SK-N-SH (cell line): ENCODE measurements at regions not wholly inside any gene's neighbourhood (a gene's known extent, or its start where the extent isn't known, plus 50 kb on each side); places are given as distances from the start of the nearest gene placed in this dataset.
"Not testable (repeated sequence)": the region's sequence is repeated elsewhere in the genome, so short reads cannot be mapped to it uniquely, and the experiment has no call there.

Source experiments
- CTCF ChIA-PET: fragments of 300-600, 350-600 bp; formaldehyde crosslinking; extraction: SDS; loops from one replicate; lab custom pipeline; 2021; lab: Yijun Ruan, JAX
- POLR2A ChIA-PET: fragments of 350-600 bp; sonication (Branson Sonifier 250); formaldehyde crosslinking; extraction: SDS; loops from one replicate; lab custom pipeline; 2020; ENCODE audit warnings: antibody characterized with exemption, inconsistent platforms; lab: Yijun Ruan, JAX
- DNase-seq: peaks from one replicate; pipeline ENCODE4 v3.0.0; 2012
- H2AFZ ChIP-seq: fragments of 200-600 bp; sonication (generic); 2 replicates; pipeline ENCODE4 v1.8.1; 2016; ENCODE audit warnings: antibody characterized with exemption, mild to moderate bottlenecking, low read depth
- H3F3A ChIP-seq: fragments of 200-600 bp; sonication (generic); replicated peaks from 2 replicates; pipeline ENCODE3; 2016; ENCODE audit warnings: antibody characterized with exemption, mild to moderate bottlenecking; ENCODE audit not compliant: insufficient read depth
- H3K27ac ChIP-seq, 2 experiments: fragments of 200-500 bp in 1 of 2; fragments of 200-600 bp in 1 of 2; sonication (Bioruptor generic) in 1 of 2; sonication (generic), shearing (Covaris generic) in 1 of 2; 2 replicates each; pipeline versions ENCODE4 v1.5.1 to v1.6.1; 2014 to 2016; ENCODE audit warnings: low read depth in 2 of 2, inconsistent platforms in 1 of 2, low read length in 1 of 2, mild to moderate bottlenecking in 1 of 2, mixed read lengths in 1 of 2
- H3K27me3 ChIP-seq: fragments of 200-600 bp; sonication (generic), shearing (Covaris generic); 2 replicates; pipeline ENCODE4 v1.6.1; 2016; ENCODE audit warnings: mixed run types; ENCODE audit not compliant: insufficient read depth
- H3K36me3 ChIP-seq, 2 experiments: fragments of 200-500 bp in 1 of 2; fragments of 200-600 bp in 1 of 2; sonication (Bioruptor generic) in 1 of 2; sonication (generic) in 1 of 2; replicated peaks in 1 of 2; 2 replicates each; pipeline versions ENCODE3 to v1.5.1; 2014 to 2016; ENCODE audit warnings: low read length in 1 of 2, mild to moderate bottlenecking in 1 of 2; ENCODE audit not compliant: insufficient read depth in 2 of 2, control insufficient read depth in 1 of 2
- H3K4me1 ChIP-seq, 2 experiments: fragments of 200-500 bp in 1 of 2; fragments of 200-600 bp in 1 of 2; sonication (Bioruptor generic) in 1 of 2; sonication (generic), shearing (Covaris generic) in 1 of 2; 2 replicates each; pipeline versions ENCODE4 v1.5.1 to v1.6.1; 2014 to 2016; ENCODE audit warnings: low read depth in 1 of 2, low read length in 1 of 2, mixed run types in 1 of 2; ENCODE audit not compliant: insufficient read depth in 2 of 2, control insufficient read depth in 1 of 2
- H3K4me2 ChIP-seq: fragments of 200-600 bp; sonication (generic), shearing (Covaris generic); 2 replicates; pipeline ENCODE4 v1.6.1; 2017; ENCODE audit warnings: mixed run types
- H3K4me3 ChIP-seq, 2 experiments: fragments of 200-500 bp in 1 of 2; fragments of 200-600 bp in 1 of 2; sonication (Bioruptor generic) in 1 of 2; sonication (generic), shearing (Covaris generic) in 1 of 2; 2 replicates each; pipeline versions ENCODE4 v1.5.1 to v1.8.1; 2014 to 2016; ENCODE audit warnings: low read depth in 2 of 2, inconsistent platforms in 1 of 2, low read length in 1 of 2, mild to moderate bottlenecking in 1 of 2, mixed read lengths in 1 of 2, moderate library complexity in 1 of 2
- H3K79me2 ChIP-seq: fragments of 200-600 bp; sonication (generic); 2 replicates; pipeline ENCODE4 v1.8.1; 2017; ENCODE audit warnings: mild to moderate bottlenecking; ENCODE audit not compliant: insufficient read depth
- H3K9ac ChIP-seq: fragments of 200-600 bp; sonication (generic); 2 replicates; pipeline ENCODE4 v1.6.1; 2017; ENCODE audit warnings: mixed run types
- H3K9me2 ChIP-seq: fragments of 200-600 bp; sonication (generic); 2 replicates; pipeline ENCODE4 v1.6.1; 2017; ENCODE audit warnings: mixed run types
- H3K9me3 ChIP-seq: fragments of 200-600 bp; sonication (generic); 2 replicates; pipeline ENCODE4 v1.6.1; 2017; ENCODE audit warnings: mixed run types, mild to moderate bottlenecking, moderate library complexity
- H4K20me1 ChIP-seq: fragments of 200-600 bp; sonication (generic); 2 replicates; pipeline ENCODE4 v1.6.1; 2017; ENCODE audit warnings: mild to moderate bottlenecking, mixed run types; ENCODE audit not compliant: insufficient read depth
- CHD2 ChIP-seq: fragments of 150-350 bp; IDR thresholded peaks from 2 replicates; pipeline ENCODE4 v1.6.1; 2018; ENCODE audit warnings: low read length; ENCODE audit not compliant: partially characterized antibody
- ELF1 ChIP-seq: IDR thresholded peaks from 2 replicates; pipeline ENCODE4 v1.4.0; 2012
- EP300 ChIP-seq, 2 experiments: IDR thresholded peaks; 2 replicates each; pipeline versions ENCODE4 v1.4.0 to v1.6.1; 2012; ENCODE audit warnings: borderline replicate concordance in 1 of 2, low read depth in 1 of 2, low read length in 1 of 2
- EZH2phosphoT487 ChIP-seq: fragments of 200-600 bp; sonication (generic); IDR thresholded peaks from 2 replicates; pipeline ENCODE4 v1.6.1; 2017; ENCODE audit warnings: low read depth, mixed run types, mild to moderate bottlenecking, antibody characterized with exemption, moderate library complexity, borderline replicate concordance
- FOSL2 ChIP-seq: IDR thresholded peaks from 2 replicates; pipeline ENCODE4 v1.4.0; 2012; ENCODE audit warnings: low read depth, mild to moderate bottlenecking, moderate library complexity, borderline replicate concordance
- FOXM1 ChIP-seq: IDR thresholded peaks from 2 replicates; pipeline ENCODE4 v1.4.0; 2012; ENCODE audit warnings: low read depth, mild to moderate bottlenecking
- GATA2 ChIP-seq: sonication (generic); formaldehyde crosslinking; IDR thresholded peaks from 2 replicates; pipeline ENCODE4 v1.5.0; 2020; ENCODE audit warnings: mild to moderate bottlenecking, missing genetic modification reagents
- JUND ChIP-seq: IDR thresholded peaks from 2 replicates; pipeline ENCODE4 v1.4.0; 2012
- NRF1 ChIP-seq: IDR thresholded peaks from 2 replicates; pipeline ENCODE4 v1.6.1; 2012; ENCODE audit warnings: low read depth, mild to moderate bottlenecking, low read length
- RFX5 ChIP-seq: IDR thresholded peaks from 2 replicates; pipeline ENCODE4 v1.6.1; 2012; ENCODE audit warnings: mild to moderate bottlenecking, improper control_type of control experiment, low read length
- TAF1 ChIP-seq: IDR thresholded peaks from 2 replicates; pipeline ENCODE4 v1.6.1; 2012; ENCODE audit warnings: low read depth, mild to moderate bottlenecking, low read length, moderate library complexity, borderline replicate concordance
- TEAD4 ChIP-seq: IDR thresholded peaks from 2 replicates; pipeline ENCODE4 v1.4.0; 2012; ENCODE audit warnings: mild to moderate bottlenecking, borderline replicate concordance; ENCODE audit not compliant: insufficient read depth
- WGBS: methylation state at CpG from one replicate; pipeline ENCODE4 v1.1.6; 2017; ENCODE audit warnings: low lambda C conversion rate; 5-methylcytosine and 5-hydroxymethylcytosine counted together
- TF ChIP-seq, protein P1 (sequence below): IDR thresholded peaks from 2 replicates; pipeline ENCODE4; 2012
- TF ChIP-seq, protein P2 (sequence below): IDR thresholded peaks from 2 replicates; pipeline ENCODE4 v1.4.0; 2012; ENCODE audit warnings: low read depth
- TF ChIP-seq, protein P3 (sequence below): IDR thresholded peaks from 2 replicates; pipeline ENCODE4 v1.6.1; 2012; ENCODE audit warnings: mild to moderate bottlenecking, low read depth, low read length, moderate library complexity

DNA sequence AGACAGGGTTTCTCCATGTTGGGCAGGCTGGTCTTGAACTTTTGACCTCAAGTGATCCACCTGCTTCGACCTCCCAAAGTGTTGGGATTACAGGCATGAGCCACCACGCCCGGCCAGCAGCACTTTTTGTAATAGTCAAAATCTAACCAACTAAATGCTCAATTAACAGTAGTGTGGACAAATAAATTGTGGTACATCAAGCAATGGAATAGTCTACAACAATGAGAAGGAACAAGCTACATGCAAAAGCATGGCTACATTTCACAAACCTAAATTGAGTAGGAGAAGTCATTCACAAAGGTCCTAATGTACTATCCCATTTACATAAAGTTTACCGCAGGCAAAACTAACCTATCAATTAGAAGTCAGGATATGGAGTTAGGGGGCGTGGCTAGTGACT, 227.4 kb downstream of the USP22 start:
- POLR2A ChIA-PET, H2AFZ ChIP-seq, DNase-seq, H3K4me2 ChIP-seq, H3K36me3 ChIP-seq, H3K9me2 ChIP-seq, H4K20me1 ChIP-seq, H3K27ac ChIP-seq, H3K4me3 ChIP-seq, H3K9ac ChIP-seq, H3K79me2 ChIP-seq, H3K27me3 ChIP-seq, H3K9me3 ChIP-seq, H3K4me1 ChIP-seq, CTCF ChIA-PET, H3F3A ChIP-seq: not testable (repeated sequence)
- 39% methylated on average over 5 of the region's 5 CpGs for WGBS

DNA sequence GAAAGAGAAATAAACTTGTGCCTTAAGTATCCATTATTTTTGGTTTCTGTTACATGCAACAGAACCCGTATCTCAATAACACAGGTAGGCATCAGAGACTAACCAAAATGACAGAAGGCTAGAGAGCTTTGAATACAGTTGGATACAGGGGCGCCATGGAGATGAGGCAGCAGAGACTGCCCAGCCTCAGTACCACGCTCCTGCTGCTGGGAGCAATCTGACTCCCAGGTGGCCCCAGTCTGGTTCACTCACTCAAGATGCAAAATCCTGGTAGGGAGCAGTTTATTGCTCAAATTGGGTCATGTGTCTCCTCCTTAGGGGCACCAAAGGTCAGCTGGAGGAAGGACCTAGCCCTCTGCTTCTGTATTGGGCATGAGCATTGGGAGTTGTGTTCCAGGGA, 218.9 kb downstream of the USP22 start:
- no peak overlapping the region for H3K9ac ChIP-seq
- H3K79me2 ChIP-seq = no peaks in the 10 kb centered on the region
- H3K9me2 ChIP-seq = no peaks in the 10 kb centered on the region
- H3K27ac ChIP-seq = no peak overlapping the region
- peaks cover 0 to 2% of the 10 kb centered on the region in 2 experiments; a peak in 1 of 4 replicates for H3K4me1 ChIP-seq
- H3K4me2 ChIP-seq = no peak overlapping the region
- H3K4me3 ChIP-seq = no peak overlapping the region
- ChIA-PET CTCF (no interaction called here), POLR2A (no interaction called here)
- no peaks in the 10 kb centered on the region; the same call in 1 of the 2 replicates for H3K27me3 ChIP-seq
- H4K20me1 ChIP-seq = no peaks in the 10 kb centered on the region
- TF ChIP-seq GATA2 (CRISPR knock-in tag) (no peak), ELF1 (no peak), TEAD4 (no peak), CHD2 (no peak)
- TF ChIP-seq, protein P1, sequence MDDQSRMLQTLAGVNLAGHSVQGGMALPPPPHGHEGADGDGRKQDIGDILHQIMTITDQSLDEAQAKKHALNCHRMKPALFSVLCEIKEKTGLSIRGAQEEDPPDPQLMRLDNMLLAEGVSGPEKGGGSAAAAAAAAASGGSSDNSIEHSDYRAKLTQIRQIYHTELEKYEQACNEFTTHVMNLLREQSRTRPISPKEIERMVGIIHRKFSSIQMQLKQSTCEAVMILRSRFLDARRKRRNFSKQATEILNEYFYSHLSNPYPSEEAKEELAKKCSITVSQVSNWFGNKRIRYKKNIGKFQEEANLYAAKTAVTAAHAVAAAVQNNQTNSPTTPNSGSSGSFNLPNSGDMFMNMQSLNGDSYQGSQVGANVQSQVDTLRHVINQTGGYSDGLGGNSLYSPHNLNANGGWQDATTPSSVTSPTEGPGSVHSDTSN = no peak
- DNase-seq = no peak
- no peaks in the 10 kb centered on the region for H3F3A ChIP-seq
- no peaks in the 10 kb centered on the region for H3K36me3 ChIP-seq
- H2AFZ ChIP-seq = no peak overlapping the region
- no peaks in the 10 kb centered on the region for H3K9me3 ChIP-seq
- 57% methylated on average over 3 of the region's 3 CpGs for WGBS

DNA sequence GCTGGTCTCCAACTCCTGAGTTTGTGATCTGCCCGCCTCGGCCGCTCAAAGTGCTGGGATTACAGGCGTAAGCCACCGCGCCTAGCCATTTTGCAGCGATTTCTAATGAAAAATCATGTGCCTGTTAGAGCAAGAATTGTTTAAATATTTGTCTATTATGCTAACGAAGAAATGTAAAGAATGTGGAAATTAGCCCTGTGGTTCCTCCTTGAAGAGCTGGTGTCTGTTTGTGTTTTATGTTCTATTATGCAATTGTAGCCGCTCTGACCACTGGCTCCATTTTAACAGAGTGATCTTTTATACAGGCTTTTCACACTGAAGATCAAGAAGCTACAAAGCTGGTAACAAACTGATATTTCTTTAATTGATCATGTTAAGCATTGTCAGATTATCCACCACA, 217.3 kb downstream of the USP22 start:
- Histone ChIP-seq H3F3A (no peaks in the 10 kb centered on the region), H3K9ac (no peak overlapping the region), H3K9me2 (no peaks in the 10 kb centered on the region), H3K27ac (no peak overlapping the region), H3K79me2 (no peaks in the 10 kb centered on the region), H3K4me3 (no peak overlapping the region), H3K36me3 (no peaks in the 10 kb centered on the region), H4K20me1 (no peaks in the 10 kb centered on the region), H3K27me3 (no peaks in the 10 kb centered on the region; the same call in 1 of the 2 replicates), H3K4me1 (peaks cover 0 to 2% of the 10 kb centered on the region in 2 experiments; a peak in 1 of 4 replicates), H2AFZ (no peak overlapping the region), H3K9me3 (no peaks in the 10 kb centered on the region), H3K4me2 (no peak overlapping the region)
- ChIA-PET POLR2A (no interaction called here), CTCF (no interaction called here)
- WGBS = 76% methylated on average over 9 of the region's 9 CpGs
- TF ChIP-seq TEAD4 = no peak
- TF ChIP-seq TAF1 = no peak
- TF ChIP-seq NRF1 = no peak
- no peak for TF ChIP-seq FOSL2
- TF ChIP-seq FOXM1 = no peak
- TF ChIP-seq, protein P1 = no peak
- TF ChIP-seq GATA2 (CRISPR knock-in tag) = no peak
- TF ChIP-seq ELF1 = no peak
- TF ChIP-seq, protein P2, sequence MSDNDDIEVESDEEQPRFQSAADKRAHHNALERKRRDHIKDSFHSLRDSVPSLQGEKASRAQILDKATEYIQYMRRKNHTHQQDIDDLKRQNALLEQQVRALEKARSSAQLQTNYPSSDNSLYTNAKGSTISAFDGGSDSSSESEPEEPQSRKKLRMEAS = no peak
- TF ChIP-seq, protein P3, sequence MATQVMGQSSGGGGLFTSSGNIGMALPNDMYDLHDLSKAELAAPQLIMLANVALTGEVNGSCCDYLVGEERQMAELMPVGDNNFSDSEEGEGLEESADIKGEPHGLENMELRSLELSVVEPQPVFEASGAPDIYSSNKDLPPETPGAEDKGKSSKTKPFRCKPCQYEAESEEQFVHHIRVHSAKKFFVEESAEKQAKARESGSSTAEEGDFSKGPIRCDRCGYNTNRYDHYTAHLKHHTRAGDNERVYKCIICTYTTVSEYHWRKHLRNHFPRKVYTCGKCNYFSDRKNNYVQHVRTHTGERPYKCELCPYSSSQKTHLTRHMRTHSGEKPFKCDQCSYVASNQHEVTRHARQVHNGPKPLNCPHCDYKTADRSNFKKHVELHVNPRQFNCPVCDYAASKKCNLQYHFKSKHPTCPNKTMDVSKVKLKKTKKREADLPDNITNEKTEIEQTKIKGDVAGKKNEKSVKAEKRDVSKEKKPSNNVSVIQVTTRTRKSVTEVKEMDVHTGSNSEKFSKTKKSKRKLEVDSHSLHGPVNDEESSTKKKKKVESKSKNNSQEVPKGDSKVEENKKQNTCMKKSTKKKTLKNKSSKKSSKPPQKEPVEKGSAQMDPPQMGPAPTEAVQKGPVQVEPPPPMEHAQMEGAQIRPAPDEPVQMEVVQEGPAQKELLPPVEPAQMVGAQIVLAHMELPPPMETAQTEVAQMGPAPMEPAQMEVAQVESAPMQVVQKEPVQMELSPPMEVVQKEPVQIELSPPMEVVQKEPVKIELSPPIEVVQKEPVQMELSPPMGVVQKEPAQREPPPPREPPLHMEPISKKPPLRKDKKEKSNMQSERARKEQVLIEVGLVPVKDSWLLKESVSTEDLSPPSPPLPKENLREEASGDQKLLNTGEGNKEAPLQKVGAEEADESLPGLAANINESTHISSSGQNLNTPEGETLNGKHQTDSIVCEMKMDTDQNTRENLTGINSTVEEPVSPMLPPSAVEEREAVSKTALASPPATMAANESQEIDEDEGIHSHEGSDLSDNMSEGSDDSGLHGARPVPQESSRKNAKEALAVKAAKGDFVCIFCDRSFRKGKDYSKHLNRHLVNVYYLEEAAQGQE = no peak
- TF ChIP-seq EZH2phosphoT487 = no peak
- no peak for TF ChIP-seq JUND
- TF ChIP-seq RFX5 = no peak
- TF ChIP-seq EP300 (IDR thresholded peaks at IDR 0.05; ENCODE audit: borderline replicate concordance in 1 of 2, low read depth in 1 of 2, low read length in 1 of 2) = no peak
- DNase-seq = no peak
